PC-9 (cell line): ENCODE measurements at regions not wholly inside any gene's neighbourhood (a gene's known extent, or its start where the extent isn't known, plus 50 kb on each side); places are given as distances from the start of the nearest gene placed in this dataset.

Source experiments
- CTCF ChIP-seq: fragments of 200-600 bp; sonication (generic); conservative IDR thresholded peaks from 2 replicates; pipeline ENCODE4 v1.6.1; 2017; ENCODE audit warnings: mixed run types, antibody characterized with exemption, mild to moderate bottlenecking, moderate library complexity
- EZH2 ChIP-seq: fragments of 200-600 bp; sonication (generic); IDR thresholded peaks from 2 replicates; pipeline ENCODE4 v1.8.0; 2017; ENCODE audit warnings: antibody characterized with exemption, low read depth

GRCh38 chr1:98429965-98430443 lies 231.5 kb upstream of the SNX7 start:
- no peak for TF ChIP-seq EZH2
- no peak for TF ChIP-seq CTCF
